Hepatocyte (in vitro differentiated cells): ENCODE measurements at regions not wholly inside any gene's neighbourhood (a gene's known extent, or its start where the extent isn't known, plus 50 kb on each side); places are given as distances from the start of the nearest gene placed in this dataset.

Experiments used
- EZH2 ChIP-seq: fragments of 200-600 bp; sonication (generic); IDR thresholded peaks from 2 replicates; pipeline ENCODE4 v1.6.1; 2016; ENCODE audit warnings: antibody characterized with exemption, mild to moderate bottlenecking, borderline replicate concordance
- TF ChIP-seq, protein P1 (sequence below): fragments of 200-600 bp; sonication (generic); IDR thresholded peaks from 2 replicates; pipeline ENCODE4 v1.5.1; 2016; ENCODE audit warnings: antibody characterized with exemption, mild to moderate bottlenecking; ENCODE audit not compliant: poor library complexity

GRCh38 chr10:89952325-89952724 is 250.9 kb downstream of the KIF20B start:
- TF ChIP-seq, protein P1, sequence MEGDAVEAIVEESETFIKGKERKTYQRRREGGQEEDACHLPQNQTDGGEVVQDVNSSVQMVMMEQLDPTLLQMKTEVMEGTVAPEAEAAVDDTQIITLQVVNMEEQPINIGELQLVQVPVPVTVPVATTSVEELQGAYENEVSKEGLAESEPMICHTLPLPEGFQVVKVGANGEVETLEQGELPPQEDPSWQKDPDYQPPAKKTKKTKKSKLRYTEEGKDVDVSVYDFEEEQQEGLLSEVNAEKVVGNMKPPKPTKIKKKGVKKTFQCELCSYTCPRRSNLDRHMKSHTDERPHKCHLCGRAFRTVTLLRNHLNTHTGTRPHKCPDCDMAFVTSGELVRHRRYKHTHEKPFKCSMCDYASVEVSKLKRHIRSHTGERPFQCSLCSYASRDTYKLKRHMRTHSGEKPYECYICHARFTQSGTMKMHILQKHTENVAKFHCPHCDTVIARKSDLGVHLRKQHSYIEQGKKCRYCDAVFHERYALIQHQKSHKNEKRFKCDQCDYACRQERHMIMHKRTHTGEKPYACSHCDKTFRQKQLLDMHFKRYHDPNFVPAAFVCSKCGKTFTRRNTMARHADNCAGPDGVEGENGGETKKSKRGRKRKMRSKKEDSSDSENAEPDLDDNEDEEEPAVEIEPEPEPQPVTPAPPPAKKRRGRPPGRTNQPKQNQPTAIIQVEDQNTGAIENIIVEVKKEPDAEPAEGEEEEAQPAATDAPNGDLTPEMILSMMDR, result no peak
- no peak for TF ChIP-seq EZH2
